ENCODE measurements at regions not wholly inside any gene's neighbourhood (a gene's known extent, or its start where the extent isn't known, plus 50 kb on each side); places are given as distances from the start of the nearest gene placed in this dataset.
"Not testable (repeated sequence)": the region's sequence is repeated elsewhere in the genome, so short reads cannot be mapped to it uniquely, and the experiment has no call there.

DNA sequence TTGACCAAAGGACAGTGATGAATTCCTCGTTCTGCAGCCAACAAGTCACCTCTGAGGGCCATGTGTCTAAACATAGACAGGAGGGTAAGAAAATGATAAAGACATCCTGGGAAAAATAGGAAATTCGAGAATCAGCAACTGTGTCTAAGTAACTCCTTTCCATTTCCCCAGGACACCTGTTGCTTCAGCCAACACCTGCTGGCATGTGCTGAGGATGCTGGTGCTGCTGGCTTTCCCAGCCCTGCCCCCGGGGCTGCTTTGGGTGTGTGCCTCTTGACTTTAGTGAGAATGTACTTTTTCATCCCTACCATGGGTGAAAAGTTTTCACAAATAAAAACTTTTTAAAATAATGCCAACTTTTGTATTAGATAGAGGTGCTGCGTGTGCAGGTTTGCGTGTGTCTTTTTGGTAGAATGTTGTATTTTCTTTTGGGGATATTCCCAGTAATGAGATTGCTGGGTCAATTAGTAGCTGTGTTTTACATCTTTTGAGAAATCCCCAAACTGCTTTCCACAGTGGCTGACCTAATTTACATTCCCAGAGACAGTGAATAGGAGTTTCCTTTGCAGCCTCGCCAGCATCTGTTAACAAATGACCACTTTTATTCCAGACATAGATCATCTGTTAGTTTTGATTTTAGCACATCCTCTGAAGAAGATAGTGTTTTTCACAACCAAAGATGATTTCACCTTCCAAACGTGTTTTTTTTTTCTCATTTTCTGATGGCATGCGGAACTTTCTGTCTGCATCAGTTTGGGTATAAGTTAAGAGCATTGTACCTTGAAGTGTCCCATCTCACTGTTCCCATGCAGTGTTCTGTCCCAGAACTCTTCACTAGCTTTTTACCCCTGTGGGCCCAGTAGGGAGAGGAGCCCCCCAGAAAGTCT is 104.2 kb upstream of the ACBD5 start:
- DNase-seq = no peak

- DNase-seq = no peak
These were observed 100.4 kb upstream of the ACBD5 start for GRCh38 chr10:27341001-27341400.

DNA sequence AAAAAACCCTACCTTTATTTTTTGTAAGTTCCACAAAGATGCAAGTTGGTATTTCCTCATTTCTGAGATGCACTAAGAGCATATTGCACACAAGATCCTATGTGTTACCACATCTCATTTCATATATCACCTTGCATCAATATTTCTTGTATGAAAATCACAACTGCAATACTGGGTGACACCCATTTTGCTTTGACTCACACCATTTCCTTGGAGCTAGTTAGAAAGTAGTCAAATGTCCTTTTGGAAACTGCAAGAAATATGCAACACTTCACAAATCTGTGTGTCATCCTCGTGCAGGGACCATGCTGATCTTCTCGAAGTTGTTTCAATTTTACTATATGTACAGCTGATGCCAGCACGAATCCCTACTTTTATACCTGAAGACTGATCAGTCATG is 94.6 kb upstream of the ACBD5 start:
- DNase-seq = not testable (repeated sequence)

GRCh38 chr10:27330074-27330473 is 89.5 kb upstream of the ACBD5 start:
- DNase-seq = no peak

DNA sequence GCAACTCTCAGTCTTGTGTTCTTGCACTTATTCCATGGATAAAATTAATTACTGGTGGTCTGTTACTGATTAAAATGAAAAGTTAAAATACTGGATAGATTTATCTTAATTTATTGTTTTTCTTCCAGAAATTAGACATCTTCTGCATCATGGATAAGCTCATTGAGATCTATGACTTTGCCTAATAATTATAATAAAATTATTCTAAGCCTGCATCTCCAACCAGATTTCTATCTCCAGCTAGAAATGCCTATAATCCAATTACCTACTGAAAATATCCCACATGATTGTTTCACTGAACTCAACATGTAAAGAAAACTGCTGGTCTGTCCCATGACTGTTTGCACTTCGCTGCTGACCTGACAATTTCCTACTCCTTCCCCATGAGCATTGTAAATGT is 88.3 kb upstream of the ACBD5 start:
- no peak for DNase-seq

- DNase-seq = not testable (repeated sequence)
These were observed 86.2 kb upstream of the ACBD5 start for GRCh38 chr10:27326748-27327147.

DNA sequence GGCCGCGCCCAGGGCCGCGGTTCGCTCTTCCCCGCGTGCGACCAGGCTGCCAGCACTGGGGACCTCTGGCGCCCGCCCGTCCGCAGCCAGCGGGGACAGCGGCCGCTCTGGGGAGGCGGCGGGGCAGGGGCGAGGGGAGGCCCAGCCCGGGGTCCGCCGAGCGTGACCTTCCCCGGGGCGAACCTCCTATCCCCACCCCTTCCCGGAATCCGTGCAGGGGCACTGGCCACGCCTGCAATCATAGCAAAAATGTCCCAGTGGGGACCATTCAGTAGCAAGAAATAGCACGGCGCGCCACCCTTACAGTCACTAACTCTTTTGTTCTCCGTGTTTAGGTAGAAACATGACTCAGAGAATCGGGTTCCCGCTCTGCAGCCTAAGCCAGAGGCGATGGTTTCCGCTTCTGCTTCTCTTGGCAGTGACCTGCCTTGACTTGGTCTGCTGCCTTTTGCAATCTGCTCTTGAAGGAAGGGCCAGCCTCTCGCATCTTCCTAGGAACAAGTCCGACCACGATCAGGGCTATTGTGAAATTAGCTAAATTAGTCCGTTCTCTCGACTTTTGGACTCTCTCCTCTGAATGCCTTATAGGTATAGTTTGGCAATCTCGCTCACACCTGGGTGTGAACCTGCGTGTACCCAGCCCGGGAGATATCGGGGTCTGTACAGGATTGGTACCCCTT is 79.3 kb upstream of the ACBD5 start:
- DNase-seq = peak; percentile 61

- not testable (repeated sequence) for DNase-seq
These were observed 78.5 kb upstream of the ACBD5 start for GRCh38 chr10:27319139-27319538.

GRCh38 chr10:27315082-27315481 is 74.5 kb upstream of the ACBD5 start:
- not testable (repeated sequence) for DNase-seq

DNA sequence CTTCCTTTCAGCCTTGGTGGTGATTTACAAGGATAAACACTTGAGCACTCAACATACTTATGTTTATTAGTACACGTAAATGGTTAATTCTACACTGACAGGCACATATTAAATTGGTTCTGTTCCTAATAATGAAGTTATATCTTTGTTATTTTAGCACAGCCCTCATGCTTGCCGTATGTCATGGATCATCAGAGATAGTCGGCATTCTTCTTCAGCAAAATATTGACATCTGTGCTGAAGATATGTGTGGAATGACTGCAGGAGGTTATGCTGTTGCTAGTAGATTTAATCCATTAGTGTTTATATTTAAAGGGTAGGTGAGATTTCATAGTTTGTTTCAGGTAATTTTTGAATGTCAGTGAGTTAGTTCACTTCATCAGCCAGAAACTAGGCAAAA is 73.0 kb upstream of the ACBD5 start:
- DNase-seq = not testable (repeated sequence)

GRCh38 chr10:27312854-27313253 is 72.3 kb upstream of the ACBD5 start:
- DNase-seq = no peak

DNA sequence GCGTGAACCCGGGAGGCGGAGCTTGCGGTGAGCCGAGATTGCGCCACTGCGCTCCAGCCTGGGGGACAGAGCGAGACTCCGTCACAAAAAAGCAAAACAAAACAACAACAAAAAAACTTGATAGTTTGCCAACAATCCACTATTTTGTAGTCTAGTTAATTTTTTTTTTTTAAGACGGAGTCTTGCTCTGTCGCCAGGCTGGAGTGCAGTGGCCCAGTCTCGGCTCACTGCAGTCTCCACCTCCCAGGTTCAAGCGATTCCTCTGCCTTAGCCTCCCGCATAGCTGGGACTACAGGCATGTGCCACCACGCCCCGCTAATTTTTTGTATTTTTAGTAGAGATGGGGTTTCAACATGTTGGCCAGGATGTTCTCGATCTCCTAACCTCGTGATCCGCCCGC is 71.2 kb upstream of the ACBD5 start:
- not testable (repeated sequence) for DNase-seq

DNA sequence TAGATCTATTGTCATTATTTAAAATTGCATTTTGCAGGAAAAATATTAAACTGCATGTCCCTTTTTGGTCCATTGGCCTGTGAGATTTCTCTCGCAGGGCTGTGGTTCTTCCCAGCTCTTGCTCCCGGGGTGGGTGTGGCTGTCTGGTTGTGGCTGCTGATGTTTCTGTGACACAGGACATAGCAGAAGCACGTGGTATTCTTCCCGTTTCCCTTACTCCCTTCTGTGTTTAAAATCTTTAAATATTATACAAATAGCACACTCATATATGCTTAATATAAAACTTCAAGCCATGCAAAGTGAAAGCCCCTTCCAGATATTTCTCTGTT is 57.9 kb upstream of the ACBD5 start:
- DNase-seq = not testable (repeated sequence)

- DNase-seq = no peak
These were observed 57.4 kb upstream of the ACBD5 start for GRCh38 chr10:27297844-27298521.

GRCh38 chr10:27296285-27296684 is 55.7 kb upstream of the ACBD5 start:
- not testable (repeated sequence) for DNase-seq

DNA sequence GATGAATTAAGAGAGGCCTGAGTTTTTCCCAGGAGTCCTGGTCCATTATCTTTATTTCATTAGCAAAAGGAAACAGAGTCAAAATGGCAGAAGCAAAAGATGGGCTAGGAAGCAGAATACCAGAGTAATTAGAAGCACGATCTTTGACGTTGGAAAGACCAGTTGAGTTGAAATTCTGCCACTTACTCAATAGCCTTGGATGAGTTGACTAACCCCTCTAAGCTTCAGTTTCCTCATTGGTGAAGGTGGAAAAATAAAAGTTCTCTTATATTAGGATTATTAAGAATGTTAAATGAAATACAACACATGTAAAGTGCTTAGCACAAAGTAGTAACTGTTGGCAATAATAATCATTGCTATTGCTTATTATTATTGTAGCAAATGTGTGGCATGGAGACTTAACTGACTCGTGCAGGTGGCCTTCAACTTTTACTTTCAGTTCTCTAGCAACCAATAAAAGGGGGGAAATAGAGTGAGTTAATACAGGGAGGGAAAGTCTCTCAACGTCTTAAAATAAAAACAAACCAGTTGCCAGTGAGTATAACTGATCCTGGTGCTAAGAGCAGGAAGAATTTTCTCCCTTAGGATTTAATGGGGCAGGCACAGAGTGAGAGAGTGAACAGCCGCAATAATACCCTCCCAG is 50.8 kb upstream of the ACBD5 start:
- not testable (repeated sequence) for DNase-seq
